ENCODE measurements at regions not wholly inside any gene's neighbourhood (a gene's known extent, or its start where the extent isn't known, plus 50 kb on each side); places are given as distances from the start of the nearest gene placed in this dataset.
"Not testable (repeated sequence)": the region's sequence is repeated elsewhere in the genome, so short reads cannot be mapped to it uniquely, and the experiment has no call there.

DNA sequence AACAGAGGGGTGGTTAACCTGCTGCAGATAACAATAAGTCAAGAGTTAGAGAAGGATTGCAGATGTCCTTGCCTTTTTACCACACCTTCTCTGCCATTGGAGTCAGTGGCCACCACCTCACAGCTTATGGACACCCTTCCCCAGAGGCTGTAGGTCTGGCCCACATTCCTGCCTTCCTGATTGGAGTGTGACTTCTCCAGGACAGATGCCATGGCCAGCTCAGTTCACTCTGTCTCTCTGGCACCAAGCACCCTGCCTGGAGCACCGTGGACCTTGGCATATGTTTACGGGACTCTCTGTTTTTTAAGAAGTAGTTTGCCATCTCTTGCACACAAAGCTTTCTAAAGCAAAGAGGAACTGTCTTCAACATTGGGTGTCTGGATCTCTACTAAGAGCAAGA lies 323.8 kb downstream of the BCL2L11 start:
- H3K4me3 ChIP-seq (ENCODE audit: low read depth, low read length); DNase-seq (ENCODE audit: low read depth): not testable (repeated sequence)

DNA sequence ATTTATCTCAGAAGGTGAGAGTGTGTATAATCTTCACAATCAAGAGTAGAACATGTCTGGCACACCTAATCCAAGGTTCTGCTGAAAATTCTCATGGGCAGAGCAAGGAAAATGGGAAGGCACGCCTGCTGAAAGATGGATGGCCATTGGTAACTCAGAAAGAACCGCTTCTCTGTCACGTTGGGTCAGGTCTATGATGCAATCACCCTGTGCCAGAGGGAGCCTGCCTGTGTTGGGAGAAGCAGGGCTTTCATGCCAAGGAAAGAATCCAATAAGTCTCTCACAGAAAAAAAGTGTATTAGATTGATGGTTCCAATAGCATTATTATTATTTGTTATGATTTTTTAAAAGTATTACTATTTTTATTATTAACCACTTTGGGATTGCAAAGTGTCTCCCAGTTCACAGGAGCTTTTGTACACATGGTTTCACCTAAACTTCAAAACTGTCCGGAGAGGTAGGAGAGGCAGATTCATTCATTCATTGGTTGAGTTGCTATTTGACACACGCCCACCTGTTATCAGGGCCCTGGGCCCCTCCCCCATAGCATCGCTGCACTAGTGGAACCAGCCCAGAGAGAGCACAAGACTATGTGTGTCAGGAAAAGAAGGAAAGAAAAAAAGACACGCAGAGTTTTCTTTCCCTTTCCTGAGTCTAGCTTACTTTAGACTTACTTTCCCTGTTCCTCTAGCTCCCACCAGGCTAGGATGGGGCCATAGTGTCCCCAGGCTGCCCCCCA lies 324.6 kb downstream of the BCL2L11 start:
- not testable (repeated sequence) for DNase-seq (ENCODE audit: low read depth); H3K4me3 ChIP-seq (ENCODE audit: low read depth, low read length)

DNA sequence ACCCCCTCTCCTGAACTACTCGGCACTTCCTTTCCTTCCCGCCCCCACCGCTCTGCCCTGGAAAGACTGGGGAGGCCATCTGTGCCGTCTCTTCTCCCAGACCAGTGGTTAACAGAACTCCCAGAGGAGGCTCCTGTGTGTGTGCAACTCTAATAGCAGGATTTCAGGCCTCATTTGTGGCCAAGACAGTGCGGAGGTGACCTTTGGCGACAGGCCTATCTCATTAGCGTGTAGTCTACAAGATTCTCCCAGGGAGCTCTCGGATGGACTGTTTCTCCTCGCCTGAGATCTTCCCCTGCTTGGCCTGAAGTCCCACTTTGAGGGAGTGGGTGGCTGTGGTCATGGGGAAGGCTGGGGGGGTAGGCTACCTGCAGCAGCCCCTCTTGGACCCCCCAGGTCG lies 325.2 kb downstream of the BCL2L11 start:
- DNase-seq (ENCODE audit: low read depth); H3K4me3 ChIP-seq (ENCODE audit: low read depth, low read length): not testable (repeated sequence)

DNA sequence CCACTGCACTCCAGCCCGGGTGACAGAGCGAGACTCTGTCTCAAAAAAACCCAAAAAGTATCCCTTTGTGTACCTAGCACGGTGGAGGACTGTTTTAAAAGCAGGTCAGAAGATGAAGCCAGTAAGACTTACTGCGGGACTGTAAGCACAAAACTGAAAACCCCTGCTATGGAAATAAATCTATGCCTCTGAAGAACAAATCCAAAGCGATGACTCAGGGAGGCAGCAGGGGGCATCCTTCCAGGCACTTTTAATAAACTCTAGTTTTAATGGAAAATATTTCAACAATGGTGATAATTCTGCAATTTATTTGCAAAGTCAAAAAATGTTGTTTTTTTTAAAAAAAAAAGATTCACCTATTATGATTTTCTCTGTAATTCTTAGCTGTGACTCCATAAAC lies 326.8 kb downstream of the BCL2L11 start:
- TF ChIP-seq, protein P1, sequence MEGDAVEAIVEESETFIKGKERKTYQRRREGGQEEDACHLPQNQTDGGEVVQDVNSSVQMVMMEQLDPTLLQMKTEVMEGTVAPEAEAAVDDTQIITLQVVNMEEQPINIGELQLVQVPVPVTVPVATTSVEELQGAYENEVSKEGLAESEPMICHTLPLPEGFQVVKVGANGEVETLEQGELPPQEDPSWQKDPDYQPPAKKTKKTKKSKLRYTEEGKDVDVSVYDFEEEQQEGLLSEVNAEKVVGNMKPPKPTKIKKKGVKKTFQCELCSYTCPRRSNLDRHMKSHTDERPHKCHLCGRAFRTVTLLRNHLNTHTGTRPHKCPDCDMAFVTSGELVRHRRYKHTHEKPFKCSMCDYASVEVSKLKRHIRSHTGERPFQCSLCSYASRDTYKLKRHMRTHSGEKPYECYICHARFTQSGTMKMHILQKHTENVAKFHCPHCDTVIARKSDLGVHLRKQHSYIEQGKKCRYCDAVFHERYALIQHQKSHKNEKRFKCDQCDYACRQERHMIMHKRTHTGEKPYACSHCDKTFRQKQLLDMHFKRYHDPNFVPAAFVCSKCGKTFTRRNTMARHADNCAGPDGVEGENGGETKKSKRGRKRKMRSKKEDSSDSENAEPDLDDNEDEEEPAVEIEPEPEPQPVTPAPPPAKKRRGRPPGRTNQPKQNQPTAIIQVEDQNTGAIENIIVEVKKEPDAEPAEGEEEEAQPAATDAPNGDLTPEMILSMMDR (conservative IDR thresholded peaks at IDR 0.05; ENCODE audit: low read depth, low read length), result peak; percentile 19
- DNase-seq (ENCODE audit: low read depth); H3K4me3 ChIP-seq (ENCODE audit: low read depth, low read length): not testable (repeated sequence)

DNA sequence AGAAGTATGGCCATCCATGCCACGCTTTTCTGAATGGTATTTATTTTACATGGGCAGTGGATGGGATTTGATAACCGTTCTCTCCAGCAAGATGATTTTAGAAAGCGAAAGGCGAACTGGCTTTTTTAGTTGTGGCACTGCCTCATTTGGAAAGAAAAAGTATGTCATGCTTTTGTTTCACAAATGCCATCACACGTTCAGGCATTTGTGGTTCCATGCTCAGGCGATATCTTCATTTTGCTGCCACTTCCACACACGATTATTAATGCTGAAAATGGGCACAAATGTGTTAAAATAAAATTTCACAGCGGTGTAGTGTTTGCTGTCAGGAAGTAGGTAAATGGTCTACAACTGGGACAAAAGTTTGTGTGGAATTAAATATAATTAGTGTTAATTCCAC lies 328.1 kb downstream of the BCL2L11 start:
- H3K4me3 ChIP-seq (ENCODE audit: low read depth, low read length); DNase-seq (ENCODE audit: low read depth): not testable (repeated sequence)

DNA sequence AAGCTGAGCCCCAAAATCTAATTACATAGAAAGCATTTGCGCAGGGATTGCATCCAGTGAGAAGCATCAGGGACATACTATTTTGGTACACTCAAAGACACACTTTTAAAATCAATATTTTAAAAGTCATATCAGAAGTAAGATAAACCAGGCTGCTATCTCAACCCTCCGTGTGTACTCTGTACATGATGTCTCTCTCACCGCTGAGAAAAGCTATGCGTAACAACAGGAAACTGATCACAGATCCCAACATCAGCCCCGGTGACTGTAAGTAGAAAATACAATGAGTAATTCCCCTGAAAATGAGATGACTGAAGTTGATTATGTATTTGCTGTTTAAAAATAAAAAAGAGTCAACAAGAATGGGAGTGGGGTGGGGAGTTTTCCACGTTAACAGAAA lies 329.8 kb downstream of the BCL2L11 start:
- H3K4me3 ChIP-seq (ENCODE audit: low read depth, low read length); DNase-seq (ENCODE audit: low read depth): not testable (repeated sequence)

DNA sequence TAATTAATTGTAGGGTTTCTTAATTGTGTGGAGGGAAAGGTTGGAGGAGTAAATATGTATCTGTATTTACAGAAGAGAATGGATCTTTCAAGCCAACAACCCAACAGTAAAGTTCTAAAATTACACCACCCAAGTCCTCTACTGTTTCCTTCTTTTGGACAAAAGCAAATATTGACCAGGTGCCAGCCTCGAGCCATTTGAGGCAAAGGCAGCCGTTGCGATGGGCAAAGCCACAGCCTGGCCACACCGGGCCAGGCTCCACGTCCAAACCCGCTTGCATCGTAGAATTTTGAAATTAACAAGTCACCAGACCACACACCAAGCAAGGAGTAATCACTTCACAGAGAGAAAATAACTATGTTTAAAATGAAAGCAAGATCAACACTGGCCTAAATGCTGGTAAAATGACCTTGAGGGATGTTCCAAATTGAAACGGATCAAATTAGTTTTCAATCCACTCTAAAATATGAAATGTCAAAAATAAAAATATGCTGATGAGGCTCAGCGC lies 331.0 kb downstream of the BCL2L11 start:
- H3K4me3 ChIP-seq (ENCODE audit: low read depth, low read length); DNase-seq (ENCODE audit: low read depth): not testable (repeated sequence)

DNA sequence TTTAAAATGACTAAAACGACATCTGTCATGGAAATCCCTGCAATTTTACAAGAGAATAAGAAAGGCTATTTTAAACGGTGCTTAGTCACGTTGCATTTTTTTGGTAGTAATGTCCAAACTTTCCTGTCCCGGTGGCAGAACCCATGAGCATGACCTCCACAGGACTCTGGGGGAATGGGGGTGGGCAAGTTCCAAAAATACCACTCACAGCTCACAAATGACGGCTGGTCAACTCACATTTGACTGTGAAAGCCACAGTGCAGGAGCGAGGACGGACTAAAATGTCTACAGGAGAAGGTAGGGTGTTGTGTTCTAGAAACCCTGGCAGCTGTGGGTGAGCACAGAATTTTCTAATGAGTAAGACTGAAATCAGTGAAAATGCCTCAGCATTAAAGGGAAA lies 331.5 kb downstream of the BCL2L11 start:
- H3K4me3 ChIP-seq (ENCODE audit: low read depth, low read length); DNase-seq (ENCODE audit: low read depth): not testable (repeated sequence)

DNA sequence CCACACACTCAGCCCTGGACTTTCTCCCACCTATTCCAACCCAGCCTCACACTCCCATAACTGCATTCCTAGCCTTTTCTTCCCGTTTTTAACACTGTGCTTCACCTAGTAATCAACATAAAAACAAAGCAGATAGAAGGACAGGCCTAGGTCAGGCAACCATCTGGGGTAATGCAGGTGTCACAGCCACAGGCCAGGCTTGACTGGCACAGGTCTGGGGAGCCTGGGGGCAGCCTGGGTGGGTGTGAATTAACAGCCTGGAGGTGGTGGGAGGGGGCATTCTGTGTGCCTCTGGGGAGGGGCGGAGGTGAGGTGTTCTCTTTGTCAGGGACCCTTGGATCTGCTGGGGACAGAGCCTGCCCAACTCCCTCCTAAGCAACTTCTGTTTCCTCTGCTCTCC lies 332.6 kb downstream of the BCL2L11 start:
- not testable (repeated sequence) for DNase-seq (ENCODE audit: low read depth); H3K4me3 ChIP-seq (ENCODE audit: low read depth, low read length)

DNA sequence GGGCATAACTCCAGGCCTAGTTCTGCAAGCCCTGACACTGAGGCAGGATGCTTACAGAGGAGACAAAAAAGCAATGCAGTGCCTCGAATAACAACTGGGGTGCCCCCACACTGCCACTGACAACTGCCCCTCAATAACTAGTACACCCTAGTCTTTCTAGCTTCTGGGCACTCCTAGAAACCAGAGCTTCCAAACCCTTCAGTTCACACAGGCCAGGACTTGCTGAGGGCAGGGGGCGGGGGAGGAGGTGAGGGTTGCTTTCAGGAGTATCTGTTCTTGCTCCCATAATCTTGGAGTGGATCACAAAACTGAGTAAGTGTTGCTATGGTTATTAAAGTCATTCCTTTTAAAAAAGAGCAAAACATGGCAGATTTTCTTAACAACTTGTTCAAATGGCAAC lies 333.1 kb downstream of the BCL2L11 start:
- DNase-seq (ENCODE audit: low read depth); H3K4me3 ChIP-seq (ENCODE audit: low read depth, low read length): not testable (repeated sequence)

DNA sequence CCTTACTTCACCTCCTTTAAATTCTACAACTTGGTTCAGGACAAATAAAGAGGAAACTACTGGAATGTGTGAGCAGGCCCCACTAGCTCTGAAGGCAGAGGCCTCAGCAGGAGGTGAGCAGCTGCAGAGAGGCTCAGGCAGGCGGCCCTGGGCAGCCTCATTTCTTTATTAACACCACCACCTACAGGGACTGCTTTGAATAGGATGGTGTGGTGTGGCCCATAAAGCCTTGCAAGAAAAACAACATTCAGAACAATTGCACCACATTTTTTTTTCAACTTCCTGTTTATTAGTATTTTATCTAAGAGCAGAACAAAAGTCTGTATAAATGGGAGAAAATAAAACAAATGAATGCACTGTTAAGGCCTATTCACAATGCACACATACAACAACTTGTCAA lies 333.7 kb downstream of the BCL2L11 start:
- TF ChIP-seq, protein P1 (conservative IDR thresholded peaks at IDR 0.05; ENCODE audit: low read depth, low read length), result peak; percentile 19
- H3K4me3 ChIP-seq (ENCODE audit: low read depth, low read length), result not testable (repeated sequence)
- DNase-seq (ENCODE audit: low read depth), result peak; percentile 90

DNA sequence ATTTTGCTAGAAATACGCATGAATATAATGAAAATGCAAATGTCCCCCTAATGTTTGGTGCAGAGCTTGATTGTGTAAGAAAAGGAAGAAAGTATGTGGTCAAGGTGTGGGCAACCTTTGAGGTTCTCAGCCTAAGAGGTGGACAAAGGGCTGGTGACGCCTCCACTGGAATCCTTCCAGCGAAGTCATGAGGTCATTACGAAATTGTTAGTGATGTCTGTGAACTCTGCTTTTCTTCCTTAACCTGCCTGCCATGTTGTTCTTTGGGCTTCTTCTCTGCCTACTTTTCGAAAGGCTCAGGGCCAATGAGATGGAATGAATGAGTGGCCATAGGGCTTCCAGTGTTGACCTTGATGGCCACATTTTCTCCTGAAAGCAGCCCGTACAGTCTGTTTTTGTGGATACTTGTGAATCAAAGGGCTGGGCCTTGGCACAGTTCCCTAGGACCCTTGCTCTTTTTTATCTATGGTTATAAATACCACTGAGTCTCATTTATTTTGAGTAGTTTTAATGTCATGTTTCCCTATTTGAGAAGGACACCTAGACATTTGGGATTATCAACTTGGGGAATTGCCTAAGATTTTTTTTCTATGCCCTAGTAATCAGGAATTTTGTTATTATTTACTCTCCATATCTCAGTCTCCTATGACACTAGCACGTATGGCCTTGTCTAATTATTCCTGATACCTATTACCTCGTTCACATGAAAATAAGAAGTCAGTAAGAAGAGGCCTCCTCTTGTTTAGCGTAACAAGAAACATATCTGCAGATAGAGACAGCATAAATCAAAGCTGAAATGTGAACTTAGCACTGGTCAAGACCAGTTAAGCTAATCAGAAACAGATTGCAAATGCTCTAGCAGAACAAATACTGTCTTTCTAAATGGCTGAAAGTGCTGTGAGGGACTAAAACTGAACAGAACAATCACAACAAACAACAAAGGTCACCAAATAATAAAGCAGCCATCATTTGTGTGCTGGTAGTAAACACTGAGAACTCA lies 334.6 kb downstream of the BCL2L11 start:
- DNase-seq (ENCODE audit: low read depth); H3K4me3 ChIP-seq (ENCODE audit: low read depth, low read length): not testable (repeated sequence)

DNA sequence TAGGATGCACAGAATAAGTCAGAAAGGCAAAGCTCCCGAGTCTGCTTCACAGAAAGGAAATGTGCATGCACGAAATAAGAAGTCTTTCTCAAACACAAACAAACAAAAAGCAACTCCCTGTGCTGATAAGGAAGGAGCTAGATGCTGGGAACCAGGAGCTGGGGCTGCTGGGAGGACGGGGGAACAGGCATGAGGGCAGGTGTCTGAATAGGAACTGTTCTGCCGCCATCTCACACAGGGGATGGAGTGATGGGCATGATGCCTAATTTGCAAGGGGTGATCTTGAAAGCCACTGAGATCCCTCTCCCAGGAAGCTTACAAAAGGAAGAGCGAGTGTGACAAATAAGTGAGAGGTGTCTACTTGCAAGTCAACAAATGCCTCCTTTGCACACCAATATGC lies 336.5 kb downstream of the BCL2L11 start:
- H3K4me3 ChIP-seq (ENCODE audit: low read depth, low read length); DNase-seq (ENCODE audit: low read depth): not testable (repeated sequence)

DNA sequence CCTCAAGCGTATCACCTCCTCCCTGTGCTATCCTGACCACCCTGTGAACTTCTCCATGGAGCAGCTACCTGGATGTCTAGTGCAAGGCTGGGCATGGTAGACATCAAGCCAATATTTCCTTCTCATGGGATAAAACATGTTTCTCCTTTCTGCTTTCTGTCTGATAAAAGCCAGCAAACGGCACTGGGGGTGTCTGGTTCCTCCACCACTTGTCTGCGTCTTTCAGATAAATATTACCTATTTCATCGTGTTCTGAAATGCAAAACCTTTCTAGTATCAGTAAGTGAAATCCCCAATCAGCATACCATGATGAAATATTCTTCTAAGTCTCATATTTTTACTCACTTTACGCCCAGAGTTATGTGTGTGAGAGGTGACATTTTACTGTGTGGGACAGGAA lies 340.2 kb downstream of the BCL2L11 start:
- DNase-seq (ENCODE audit: low read depth); H3K4me3 ChIP-seq (ENCODE audit: low read depth, low read length): not testable (repeated sequence)

DNA sequence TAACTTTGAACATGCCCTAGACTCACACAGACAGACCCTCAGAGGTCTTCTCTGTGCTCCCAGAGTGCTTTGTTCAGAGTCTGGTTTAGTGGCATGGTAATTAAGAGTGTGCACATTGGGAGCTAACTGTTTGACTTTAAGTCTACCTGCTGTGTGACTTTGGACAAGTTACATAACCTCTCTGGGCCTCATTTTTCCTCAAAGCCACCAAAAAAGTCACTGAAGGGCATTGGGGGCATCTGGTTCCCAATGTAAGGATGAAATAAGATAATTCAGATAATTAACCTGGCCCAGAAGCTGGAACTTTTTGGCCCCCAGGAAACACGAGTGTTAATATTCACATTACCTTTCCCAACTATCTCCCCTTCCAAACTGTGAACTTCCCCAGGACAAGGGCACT lies 341.1 kb downstream of the BCL2L11 start:
- not testable (repeated sequence) for DNase-seq (ENCODE audit: low read depth); H3K4me3 ChIP-seq (ENCODE audit: low read depth, low read length)

DNA sequence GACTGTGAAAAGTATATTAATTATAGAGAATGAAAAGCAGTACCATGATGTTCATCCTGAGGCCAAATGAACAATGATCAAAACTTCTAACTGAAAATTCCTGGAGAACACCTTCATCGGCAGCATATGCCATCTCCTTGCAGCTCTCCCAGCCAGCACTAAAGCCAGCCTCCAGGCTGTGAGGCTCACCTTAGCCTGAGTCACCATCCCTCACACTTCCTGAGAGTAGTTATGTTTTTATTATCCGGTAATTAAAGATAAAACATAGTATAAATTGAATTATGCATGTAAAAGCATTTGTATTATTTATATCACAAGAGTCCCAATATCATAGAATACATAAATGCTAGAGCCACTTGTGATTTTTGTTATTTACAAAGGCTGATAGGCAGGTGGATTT lies 341.9 kb downstream of the BCL2L11 start:
- H3K4me3 ChIP-seq (ENCODE audit: low read depth, low read length); DNase-seq (ENCODE audit: low read depth): not testable (repeated sequence)

Data from choroid plexus epithelial cell (primary cell).